Bronchial epithelial cell (primary cell): ENCODE measurements at regions not wholly inside any gene's neighbourhood (a gene's known extent, or its start where the extent isn't known, plus 50 kb on each side); places are given as distances from the start of the nearest gene placed in this dataset.

Source experiments
- DNase-seq: peaks from one replicate; pipeline ENCODE4 v3.0.0-alpha.2; 2010; ENCODE audit warnings: low read depth
- FAIRE-seq: peaks from 2 replicates; lab custom pipeline; 2011; peaks lifted over from hg19 to GRCh38; lab: Jason Lieb, UNC
- H3K27me3 ChIP-seq: 2 replicates; pipeline ENCODE4 v1.5.1; 2011; ENCODE audit warnings: low read length; ENCODE audit not compliant: control insufficient read depth, insufficient read depth
- H3K36me3 ChIP-seq: 2 replicates; pipeline ENCODE4 v1.5.1; 2011; ENCODE audit warnings: low read length; ENCODE audit not compliant: control insufficient read depth, insufficient read depth
- H3K4me3 ChIP-seq: 2 replicates; pipeline ENCODE4 v1.5.1; 2011; ENCODE audit warnings: mild to moderate bottlenecking, low read depth, low read length, control low read depth
- CTCF ChIP-seq: IDR thresholded peaks from 2 replicates; pipeline ENCODE4 v1.5.1; 2011; ENCODE audit warnings: mild to moderate bottlenecking, moderate library complexity, low read length, control low read depth, inconsistent platforms; ENCODE audit not compliant: insufficient read depth, severe bottlenecking

- no peaks in the 10 kb centered on the region for H3K27me3 ChIP-seq
- DNase-seq (no peak), FAIRE-seq (no peak)
- no peak overlapping the region for H3K4me3 ChIP-seq
- no peaks in the 10 kb centered on the region for H3K36me3 ChIP-seq
- TF ChIP-seq CTCF: no peak
Observed at GRCh38 chr9:88673886-88674285, 138.9 kb downstream of the NXNL2 start.

DNA sequence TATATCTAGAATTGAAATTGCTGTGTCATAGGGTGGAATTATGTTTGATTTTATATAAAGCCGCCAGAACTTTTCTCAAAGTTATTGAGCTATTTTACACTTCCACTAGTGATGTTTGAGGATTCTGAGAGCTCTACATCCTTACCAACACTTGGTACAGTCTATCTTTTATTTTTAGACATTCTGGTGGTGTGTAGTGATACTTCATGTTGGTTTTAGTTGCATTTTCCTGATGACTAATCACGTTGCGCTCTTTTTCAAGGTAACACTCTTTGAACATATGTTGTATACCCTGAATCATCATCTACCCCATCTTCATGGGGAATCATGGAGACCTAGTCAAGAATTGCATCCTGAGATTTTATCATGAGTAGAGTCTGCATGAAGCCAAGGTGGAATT is 141.7 kb downstream of the NXNL2 start:
- FAIRE-seq: no peak
- no peak overlapping the region for H3K4me3 ChIP-seq
- no peak for TF ChIP-seq CTCF
- H3K36me3 ChIP-seq: no peaks in the 10 kb centered on the region
- no peak for DNase-seq
- H3K27me3 ChIP-seq: no peaks in the 10 kb centered on the region

GRCh38 chr9:88678008-88678407 is 143.0 kb downstream of the NXNL2 start:
- Histone ChIP-seq H3K36me3 (no peaks in the 10 kb centered on the region), H3K27me3 (no peaks in the 10 kb centered on the region), H3K4me3 (no peak overlapping the region)
- no peak for TF ChIP-seq CTCF
- FAIRE-seq (no peak), DNase-seq (no peak)

DNA sequence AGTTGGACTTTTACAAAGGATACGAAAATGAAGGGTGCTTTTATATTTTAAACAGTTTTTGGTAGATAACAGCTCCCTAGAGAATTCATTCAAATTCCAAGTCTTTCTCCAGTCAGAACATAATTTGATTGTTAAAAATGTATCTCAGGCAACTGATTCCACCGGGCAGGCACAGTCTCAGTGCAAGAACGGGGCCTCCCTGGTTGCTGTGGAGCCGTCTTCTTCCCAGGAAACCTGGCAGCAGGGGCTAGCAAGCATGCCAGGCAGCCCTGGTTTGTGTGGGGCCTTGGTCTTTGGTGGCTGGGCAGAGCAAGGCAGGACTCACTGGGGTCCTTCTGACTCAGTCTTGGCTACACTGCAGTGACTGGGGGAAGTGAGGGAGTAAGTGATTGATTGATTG is 143.5 kb downstream of the NXNL2 start:
- DNase-seq: no peak
- no peak for TF ChIP-seq CTCF
- no peaks in the 10 kb centered on the region for H3K27me3 ChIP-seq
- no peaks in the 10 kb centered on the region for H3K36me3 ChIP-seq
- H3K4me3 ChIP-seq: no peak overlapping the region
- no peak for FAIRE-seq

DNA sequence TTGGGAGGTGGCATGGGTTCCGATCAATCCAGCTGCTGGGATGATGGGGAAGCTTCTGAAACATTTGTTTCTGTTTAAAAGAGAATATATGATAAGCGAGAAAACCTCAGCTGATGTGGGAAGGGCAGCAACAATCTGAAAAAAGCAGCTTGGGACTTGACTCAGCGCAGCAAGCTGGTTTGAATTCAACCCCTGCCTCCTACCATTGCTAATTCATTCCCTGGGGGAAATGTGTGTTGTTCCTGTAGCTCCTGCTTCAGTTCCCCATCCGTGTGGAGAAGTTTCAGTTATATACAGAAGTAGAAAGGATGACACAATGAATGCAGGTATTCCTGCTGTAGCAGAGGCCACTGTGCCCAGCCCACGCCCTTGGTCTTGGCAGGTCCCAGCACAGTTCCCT is 145.1 kb downstream of the NXNL2 start:
- Histone ChIP-seq H3K4me3 (no peak overlapping the region), H3K27me3 (no peaks in the 10 kb centered on the region), H3K36me3 (no peaks in the 10 kb centered on the region)
- FAIRE-seq (no peak), DNase-seq (no peak)
- TF ChIP-seq CTCF: no peak

GRCh38 chr9:88680505-88681160 is 145.7 kb downstream of the NXNL2 start:
- FAIRE-seq (no peak), DNase-seq (no peak)
- Histone ChIP-seq H3K36me3 (no peaks in the 10 kb centered on the region), H3K27me3 (no peaks in the 10 kb centered on the region), H3K4me3 (no peak overlapping the region)
- no peak for TF ChIP-seq CTCF
